ENCODE measurements at regions not wholly inside any gene's neighbourhood (a gene's known extent, or its start where the extent isn't known, plus 50 kb on each side); places are given as distances from the start of the nearest gene placed in this dataset.

- no peak for TF ChIP-seq POLR2A (IDR thresholded peaks at IDR 0.05)
- TF ChIP-seq, protein P1, sequence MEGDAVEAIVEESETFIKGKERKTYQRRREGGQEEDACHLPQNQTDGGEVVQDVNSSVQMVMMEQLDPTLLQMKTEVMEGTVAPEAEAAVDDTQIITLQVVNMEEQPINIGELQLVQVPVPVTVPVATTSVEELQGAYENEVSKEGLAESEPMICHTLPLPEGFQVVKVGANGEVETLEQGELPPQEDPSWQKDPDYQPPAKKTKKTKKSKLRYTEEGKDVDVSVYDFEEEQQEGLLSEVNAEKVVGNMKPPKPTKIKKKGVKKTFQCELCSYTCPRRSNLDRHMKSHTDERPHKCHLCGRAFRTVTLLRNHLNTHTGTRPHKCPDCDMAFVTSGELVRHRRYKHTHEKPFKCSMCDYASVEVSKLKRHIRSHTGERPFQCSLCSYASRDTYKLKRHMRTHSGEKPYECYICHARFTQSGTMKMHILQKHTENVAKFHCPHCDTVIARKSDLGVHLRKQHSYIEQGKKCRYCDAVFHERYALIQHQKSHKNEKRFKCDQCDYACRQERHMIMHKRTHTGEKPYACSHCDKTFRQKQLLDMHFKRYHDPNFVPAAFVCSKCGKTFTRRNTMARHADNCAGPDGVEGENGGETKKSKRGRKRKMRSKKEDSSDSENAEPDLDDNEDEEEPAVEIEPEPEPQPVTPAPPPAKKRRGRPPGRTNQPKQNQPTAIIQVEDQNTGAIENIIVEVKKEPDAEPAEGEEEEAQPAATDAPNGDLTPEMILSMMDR (IDR thresholded peaks at IDR 0.05) = no peak
These were observed 219.3 kb downstream of the KCNN2 start for GRCh38 chr5:114581136-114581535.
